ENCODE measurements at regions not wholly inside any gene's neighbourhood (a gene's known extent, or its start where the extent isn't known, plus 50 kb on each side); places are given as distances from the start of the nearest gene placed in this dataset.

GRCh38 chr10:28952523-28952922, 275.2 kb downstream of the BAMBI start:
- TF ChIP-seq CTCF (IDR thresholded peaks at IDR 0.05): no peak
- TF ChIP-seq POLR2A (IDR thresholded peaks at IDR 0.05): no peak
